Hepatocyte (in vitro differentiated cells): ENCODE measurements at regions not wholly inside any gene's neighbourhood (a gene's known extent, or its start where the extent isn't known, plus 50 kb on each side); places are given as distances from the start of the nearest gene placed in this dataset.

ENCODE experiments used
- CTCF ChIP-seq: fragments of 200-600 bp; sonication (generic); IDR thresholded peaks from 2 replicates; pipeline ENCODE4 v1.5.1; 2016; ENCODE audit warnings: antibody characterized with exemption, mild to moderate bottlenecking; ENCODE audit not compliant: poor library complexity
- EZH2 ChIP-seq: fragments of 200-600 bp; sonication (generic); IDR thresholded peaks from 2 replicates; pipeline ENCODE4 v1.6.1; 2016; ENCODE audit warnings: antibody characterized with exemption, mild to moderate bottlenecking, borderline replicate concordance
- EZH2phosphoT487 ChIP-seq: fragments of 200-600 bp; sonication (generic); IDR thresholded peaks from one replicate; pipeline ENCODE4 v1.6.1; 2018; ENCODE audit warnings: antibody characterized with exemption, mild to moderate bottlenecking, low read depth, moderate library complexity; ENCODE audit not compliant: unreplicated experiment, severe bottlenecking

- TF ChIP-seq CTCF (no peak), EZH2 (peak; percentile 64), EZH2phosphoT487 (no peak)
These were observed 55.0 kb upstream of the LBX1 start for GRCh38 chr10:101284101-101284743.
